ACHN (cell line): ENCODE measurements at regions not wholly inside any gene's neighbourhood (a gene's known extent, or its start where the extent isn't known, plus 50 kb on each side); places are given as distances from the start of the nearest gene placed in this dataset.

Experiments used
- DNase-seq: peaks from one replicate; pipeline ENCODE4 v3.0.0-alpha.2; 2015
- in situ Hi-C: cut with HindIII; loops from 2 replicates; pipeline ENCODE4 v1.10.0; 2017; ENCODE audit warnings: low sequenced_read_pairs, low pct_ligation_motif_present, low pct_unique_long_range_greater_than_20kb

DNA sequence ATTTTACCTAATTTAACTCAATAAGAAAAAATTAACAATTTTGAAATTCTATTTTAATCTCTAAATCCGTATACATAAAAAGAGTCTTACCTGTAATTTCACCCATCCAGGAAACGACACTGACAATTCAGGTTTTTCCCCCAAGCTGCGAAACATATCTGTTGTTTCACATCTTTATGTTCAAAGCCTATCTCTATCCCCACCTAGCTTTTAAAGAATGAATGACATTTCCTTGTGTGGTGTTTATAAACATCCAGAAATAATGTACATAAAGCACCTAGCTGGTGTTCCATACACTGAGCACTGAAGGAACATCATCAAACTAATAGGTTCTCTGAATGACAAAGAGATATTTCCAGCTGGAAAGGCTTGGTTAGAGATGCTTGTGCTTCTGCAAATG, 867.8 kb downstream of the SQOR start:
- peak; percentile 32 for DNase-seq
- in situ Hi-C loops = no loop called here

DNA sequence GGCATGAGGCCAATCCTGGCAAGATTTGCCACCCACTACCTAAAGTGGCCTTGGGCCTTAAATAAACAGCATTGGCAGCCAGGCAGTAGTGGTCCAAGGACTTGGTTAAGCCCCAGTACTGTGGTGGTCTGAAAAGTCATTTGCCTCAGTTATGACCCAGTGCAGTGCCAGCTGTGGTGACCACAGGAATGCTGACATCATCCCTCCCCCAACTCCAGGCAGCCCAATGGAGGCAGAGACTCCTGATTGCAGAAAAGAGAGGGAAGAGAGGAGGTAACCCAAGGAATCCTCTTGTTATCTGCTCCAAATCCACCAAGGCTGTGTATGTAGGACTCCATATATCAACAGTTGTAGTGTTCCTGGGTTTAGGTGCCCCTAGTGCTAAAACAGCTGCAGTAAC, 883.6 kb downstream of the SQOR start:
- in situ Hi-C loops = no loop called here
- no peak for DNase-seq

DNA sequence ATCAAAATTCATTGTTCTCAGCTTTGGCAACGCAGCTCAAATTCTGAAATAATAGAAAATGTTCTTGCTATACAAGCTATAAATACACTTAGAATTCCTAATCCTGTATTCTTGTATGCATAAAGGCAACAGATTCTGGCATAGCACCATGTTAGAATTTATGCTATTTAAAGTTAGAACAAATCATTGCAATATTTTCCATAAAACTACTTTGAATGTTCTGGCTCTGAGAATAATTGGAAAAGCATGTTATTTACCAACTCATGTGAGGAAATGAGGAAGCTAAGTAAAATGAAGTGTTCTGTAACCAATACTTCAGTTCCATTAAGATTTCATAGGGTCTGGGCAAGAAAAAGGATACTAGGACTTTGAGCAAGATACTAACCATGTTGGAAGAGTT, 888.9 kb downstream of the SQOR start:
- DNase-seq = no peak
- in situ Hi-C loops = no loop called here

DNA sequence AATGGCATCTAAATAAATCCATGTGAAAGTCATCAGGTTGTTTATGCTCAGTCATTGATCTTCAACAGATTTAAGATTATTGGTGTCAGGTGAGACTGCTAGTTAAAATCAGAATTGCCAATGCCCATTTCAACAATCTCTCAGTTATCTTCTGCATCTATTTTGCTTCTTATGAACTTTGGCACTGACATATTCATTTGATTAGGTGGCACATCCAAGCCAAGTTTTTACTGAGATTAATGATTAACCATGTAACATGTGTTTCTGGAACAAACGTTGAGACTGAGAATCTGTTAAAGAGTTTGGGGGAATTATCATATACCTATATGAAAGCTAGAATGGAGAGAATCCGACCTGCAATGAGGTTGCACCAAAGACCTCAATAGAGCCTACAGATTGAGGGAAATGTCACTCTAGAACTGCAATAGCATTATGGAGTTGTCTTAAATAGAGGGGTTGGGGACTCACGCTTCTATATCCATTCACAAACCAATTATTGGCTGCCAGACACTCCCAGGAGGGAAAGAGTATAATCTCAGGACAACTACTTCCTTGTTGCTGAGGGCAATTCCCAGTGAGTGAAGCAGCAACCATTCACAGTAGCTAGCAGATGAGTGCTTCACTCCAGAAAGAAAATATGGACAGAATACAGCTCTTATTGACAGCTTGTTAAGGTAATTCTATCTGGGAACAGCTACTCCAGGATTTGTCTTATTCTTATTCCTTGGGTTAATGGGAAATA, 891.3 kb downstream of the SQOR start:
- no peak for DNase-seq
- in situ Hi-C loops = no loop called here

DNA sequence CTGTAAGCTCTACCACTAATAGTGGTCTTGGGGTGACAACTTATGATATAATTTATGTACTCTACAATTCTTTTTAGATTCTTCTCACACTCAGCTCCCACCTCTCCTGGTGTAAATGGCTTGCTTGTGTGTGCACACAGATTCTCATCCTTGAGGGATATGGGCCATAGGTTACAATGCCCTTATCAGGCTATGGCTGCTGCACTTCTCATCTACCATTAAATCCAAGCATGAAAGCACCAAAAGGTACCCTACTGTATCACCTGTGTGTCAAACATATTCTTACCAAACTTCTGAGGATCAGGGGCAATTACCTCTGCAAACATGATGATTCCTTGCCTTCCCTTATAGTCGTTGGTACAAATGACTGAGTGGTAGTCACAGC, 891.9 kb downstream of the SQOR start:
- in situ Hi-C loops = no loop called here
- no peak for DNase-seq

DNA sequence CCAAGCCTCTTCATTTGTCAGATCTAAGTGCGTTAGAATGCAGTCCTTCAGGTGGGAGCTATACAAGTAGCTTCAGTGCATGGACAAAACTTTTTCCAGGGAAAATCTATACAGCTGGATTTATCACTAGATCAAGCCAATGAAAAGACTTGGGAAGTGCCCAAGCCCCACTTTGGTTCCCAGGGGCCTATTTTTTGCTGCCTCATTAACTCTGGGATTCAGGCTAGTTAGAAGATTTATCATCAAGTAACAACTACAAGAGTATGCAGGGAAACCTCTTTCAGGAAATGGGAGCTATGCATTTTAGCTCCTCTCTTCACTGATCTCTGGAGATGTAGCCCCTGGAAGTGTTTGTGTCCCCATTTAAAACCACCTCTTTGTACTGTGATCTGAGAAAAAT, 908.8 kb downstream of the SQOR start:
- no peak for DNase-seq
- in situ Hi-C loops = no loop called here

DNA sequence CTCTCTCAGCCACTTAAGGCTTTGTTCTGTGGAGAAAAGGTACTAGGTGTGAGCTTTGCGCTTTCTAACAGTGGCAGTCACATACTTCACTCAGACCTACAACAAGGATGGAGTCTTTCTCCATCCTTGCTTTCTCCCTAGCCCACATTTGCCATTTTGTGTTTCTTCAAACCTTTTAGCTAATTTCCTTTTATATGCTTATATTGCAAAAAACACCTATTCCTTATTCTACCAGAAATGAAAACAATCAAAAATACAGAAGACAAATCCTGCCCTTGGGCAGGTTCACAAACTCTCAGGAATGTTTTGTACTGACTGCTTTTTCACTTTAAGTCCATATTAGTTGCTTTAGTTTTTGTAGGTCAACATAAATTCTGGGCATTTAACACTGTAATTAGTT, 914.2 kb downstream of the SQOR start:
- in situ Hi-C loops = no loop called here
- DNase-seq = no peak

DNA sequence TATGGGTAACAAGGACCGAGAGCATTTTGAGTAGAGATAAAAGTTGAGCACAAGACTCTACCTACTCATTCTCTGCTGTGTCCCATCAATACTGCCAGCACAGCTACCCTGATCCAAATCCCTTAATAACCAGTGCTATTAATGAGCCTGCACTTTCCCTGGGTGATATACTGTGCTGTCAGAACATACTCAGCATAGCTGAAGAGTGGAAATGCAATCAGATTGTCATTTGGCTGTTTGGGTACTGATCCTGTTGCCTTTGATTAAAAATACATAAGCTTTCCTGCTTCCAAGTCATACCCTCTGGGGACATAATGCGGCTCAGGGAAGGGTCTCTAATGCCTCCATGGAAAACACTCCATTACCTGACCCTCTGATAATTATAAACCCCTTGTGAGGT, 917.5 kb downstream of the SQOR start:
- no peak for DNase-seq
- in situ Hi-C loops = no loop called here

DNA sequence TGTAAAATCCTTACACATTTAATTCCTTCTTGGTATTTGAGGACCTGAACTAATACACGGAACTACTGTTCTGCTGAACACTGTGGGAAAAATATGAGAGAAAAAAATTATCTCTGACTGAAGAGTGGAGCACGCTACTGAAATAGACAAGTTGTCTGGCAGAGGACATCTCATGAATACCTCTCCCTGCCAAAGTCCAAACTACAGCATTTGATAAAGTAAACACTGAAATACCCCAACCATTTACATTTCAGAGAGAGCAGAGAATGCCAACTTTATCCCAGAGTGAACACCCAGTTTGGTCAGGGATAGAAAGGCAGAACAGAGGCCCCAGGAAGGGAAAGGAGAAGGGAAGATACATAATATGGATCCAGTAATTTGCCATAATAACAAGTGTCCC, 920.7 kb downstream of the SQOR start:
- DNase-seq = no peak
- in situ Hi-C loops = no loop called here

DNA sequence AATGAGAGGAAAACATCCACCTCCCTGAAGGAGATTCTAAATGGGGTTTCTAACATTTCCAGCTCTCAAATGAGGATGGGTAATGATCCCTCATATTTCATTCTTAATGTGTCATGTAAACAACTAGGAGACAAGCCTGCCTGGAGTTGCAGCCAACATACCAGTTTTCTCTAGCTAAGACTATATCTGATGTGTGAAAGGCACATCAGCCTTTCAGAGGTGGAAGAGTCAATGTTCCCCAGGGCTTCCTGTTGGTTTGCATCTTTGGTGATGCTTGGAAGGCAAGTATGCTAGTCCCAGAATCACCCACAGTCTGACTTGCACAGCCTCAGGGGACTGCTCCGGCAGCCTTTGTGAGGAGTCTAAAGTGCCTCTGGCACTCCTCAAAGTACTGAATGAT, 921.2 kb downstream of the SQOR start:
- DNase-seq = no peak
- in situ Hi-C loops = no loop called here

DNA sequence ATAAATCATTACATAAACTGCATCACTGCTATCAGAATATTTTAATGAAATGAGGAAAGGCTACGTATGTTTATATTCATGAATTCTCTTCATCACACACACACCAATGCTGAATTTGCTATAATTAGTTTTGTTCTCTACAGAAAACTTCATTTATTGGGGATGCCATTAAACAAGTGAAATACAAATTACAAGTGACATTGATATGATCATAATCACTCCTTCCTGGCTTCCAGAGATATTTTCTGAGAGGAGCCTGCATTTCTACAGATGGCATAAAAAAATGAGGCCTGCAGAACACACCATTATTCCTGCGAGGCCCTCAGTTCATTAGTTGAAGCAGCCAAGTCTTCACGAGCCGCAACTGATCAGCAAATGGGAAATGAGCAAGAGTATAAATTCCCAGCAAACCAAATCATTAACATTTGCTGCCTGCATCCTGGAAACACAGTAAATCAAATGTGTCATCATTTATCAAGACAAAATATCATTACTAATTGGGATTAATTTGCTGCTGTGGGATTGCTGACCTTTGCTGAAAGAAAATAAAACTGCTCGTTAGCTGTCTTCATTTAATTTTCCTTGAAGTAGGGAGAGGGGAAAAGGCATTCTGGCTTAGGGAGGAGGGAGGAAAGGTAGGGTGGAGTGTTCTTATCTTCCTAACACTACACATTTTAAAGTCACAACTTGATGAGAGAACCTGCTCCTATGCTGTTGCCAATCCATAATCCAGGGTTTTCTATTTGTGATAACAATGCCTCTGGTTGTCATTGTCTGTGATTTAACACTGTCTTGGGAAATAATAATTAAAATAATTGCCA, 921.9 kb downstream of the SQOR start:
- in situ Hi-C loops = no loop called here
- no peak for DNase-seq

DNA sequence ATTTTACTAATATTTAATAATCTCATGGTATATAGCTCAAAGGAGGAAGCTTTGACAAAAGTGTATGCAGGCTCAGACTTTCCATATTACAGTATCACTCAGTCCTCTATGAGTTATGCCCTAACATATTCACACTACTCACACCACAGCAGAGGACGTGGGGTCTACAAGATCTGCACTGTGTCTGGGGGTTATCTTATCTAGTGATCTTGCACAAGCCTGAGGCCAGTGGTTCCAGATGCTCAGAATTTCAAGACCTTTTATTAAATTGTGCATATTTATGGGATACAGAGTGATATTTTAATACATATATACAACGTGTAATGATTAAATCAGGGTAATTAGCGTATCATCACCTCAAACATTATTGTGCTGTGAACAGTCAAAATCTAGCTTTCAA, 933.1 kb downstream of the SQOR start:
- in situ Hi-C loops = no loop called here
- DNase-seq = no peak

DNA sequence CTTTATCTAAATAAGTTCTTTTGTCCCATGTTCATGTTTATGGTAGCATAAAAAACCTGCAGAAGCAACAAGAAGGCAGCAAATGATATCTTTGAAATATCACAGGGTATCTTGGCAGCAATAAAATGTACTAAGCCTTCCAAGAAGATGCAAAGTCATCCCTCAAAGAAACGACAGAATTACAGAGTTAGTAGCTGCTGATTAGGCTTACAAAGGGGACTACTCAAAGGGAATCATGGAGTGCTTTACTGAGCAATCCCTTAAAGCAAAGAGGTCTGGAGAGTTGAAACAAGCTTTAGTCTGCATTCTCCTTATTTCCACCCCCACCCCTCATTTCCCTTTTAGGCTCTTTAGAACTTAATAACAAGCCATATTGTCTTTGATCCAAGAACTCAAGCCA, 935.0 kb downstream of the SQOR start:
- no peak for DNase-seq
- in situ Hi-C loops = no loop called here

DNA sequence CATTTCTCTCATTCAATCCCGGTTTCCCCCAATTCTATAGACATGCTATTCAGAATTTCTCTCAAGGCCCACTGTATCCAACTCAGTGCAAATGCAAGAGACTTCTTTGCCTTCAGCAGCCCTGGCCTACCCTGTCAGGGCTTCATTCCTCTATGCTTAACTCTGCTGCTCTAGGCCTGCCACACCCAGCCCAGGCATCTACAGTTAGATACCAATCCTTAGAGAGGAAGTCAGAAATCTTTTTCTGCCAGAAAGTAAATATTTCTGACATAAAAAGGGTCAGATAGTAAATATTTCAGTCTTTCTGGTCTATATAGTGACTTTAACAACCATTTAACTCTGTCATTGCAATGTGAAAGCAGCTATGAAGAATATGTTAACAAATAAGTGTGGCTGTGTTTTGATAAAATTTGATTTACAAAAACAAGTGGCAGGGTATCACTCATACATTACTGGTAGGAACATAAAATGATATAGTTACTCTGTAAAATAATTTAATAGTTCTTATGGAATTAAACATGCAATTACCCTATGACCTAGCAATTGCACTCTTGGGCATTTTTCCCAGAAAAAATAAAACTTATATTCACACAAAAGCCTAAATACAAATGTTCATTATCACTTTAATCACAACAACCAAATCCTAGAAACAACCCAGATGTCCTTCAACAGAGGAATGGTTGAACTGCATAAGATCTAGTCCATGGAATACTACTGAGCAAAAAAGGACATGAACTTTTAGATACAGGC, 942.0 kb downstream of the SQOR start:
- in situ Hi-C loops = no loop called here

DNA sequence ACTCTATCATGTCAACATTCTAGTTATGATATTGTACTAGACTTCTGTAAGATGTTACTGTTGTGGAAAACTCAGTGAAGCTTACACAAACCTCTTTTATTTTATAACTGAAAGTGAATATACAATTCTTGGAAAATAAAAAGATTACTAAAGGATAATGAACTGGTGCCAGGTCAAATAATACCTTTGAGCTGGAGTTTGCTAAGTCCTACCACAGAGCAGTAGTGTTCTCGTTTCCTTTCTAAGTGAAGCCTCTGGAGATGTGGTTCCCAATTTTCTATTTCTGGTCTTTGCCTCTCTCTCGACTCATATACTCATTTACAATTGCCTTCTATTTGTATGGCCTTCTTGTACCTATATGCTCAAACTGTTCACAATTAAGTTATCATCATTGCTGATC, 942.9 kb downstream of the SQOR start:
- no peak for DNase-seq
- in situ Hi-C loops = no loop called here

More for the DNA sequence above, 942.0 kb downstream of the SQOR start:
- no peak for DNase-seq

DNA sequence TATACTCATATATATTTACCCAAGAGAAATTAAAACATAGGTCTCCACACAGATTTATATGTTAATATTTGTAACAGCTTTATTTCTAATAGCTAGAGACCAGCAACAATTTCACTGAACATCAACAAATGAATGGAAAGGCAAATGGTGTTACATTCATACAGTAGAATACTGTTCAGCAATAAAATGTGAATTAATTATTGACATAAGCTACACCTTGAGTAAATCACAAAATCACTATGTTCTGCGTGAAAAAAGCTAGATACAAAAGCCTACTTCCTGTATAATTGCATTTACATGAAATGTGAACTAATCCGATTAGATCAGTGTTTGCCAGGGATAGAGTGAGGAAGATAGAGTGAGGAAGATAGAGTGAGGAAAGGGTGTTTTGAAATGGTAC, 945.7 kb downstream of the SQOR start:
- in situ Hi-C loops = no loop called here
- no peak for DNase-seq

DNA sequence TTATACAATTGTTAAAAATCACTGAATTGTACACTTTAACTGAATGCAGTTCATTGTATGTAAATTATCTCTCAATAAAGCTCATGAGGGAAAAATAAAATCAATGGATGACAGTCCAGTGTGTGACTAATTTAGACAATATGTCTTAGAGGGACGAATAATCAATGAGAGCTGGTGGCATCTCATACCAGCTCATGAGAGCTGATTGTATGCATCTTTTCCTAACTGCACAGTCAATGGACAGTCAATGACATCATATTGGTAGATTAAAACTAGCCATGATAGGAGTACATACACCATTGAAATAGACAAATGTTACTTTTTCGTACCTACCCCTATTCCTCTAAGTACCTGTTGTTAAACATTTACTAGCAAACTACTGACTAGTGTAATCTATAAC, 946.1 kb downstream of the SQOR start:
- DNase-seq = no peak
- in situ Hi-C loops = no loop called here

DNA sequence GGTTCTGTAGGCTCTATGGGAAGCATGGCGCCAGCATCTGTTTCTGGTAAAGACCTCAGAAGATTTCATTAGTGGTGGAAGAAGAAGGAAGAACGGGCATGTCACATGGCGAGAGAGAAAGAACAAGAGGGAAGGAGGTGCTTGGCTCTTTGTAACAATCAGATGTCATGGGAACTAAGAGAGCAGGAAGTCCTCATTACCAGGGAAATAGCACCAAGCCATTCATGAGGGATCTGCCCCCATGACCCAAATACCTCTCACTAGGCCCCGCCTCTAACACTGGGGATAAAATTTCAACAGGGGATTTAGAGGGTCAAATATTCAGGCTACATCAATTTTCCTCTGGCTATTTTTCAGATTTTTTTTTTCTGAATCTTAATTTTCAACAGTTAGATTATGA, 954.3 kb downstream of the SQOR start:
- in situ Hi-C loops = no loop called here
- DNase-seq = no peak

DNA sequence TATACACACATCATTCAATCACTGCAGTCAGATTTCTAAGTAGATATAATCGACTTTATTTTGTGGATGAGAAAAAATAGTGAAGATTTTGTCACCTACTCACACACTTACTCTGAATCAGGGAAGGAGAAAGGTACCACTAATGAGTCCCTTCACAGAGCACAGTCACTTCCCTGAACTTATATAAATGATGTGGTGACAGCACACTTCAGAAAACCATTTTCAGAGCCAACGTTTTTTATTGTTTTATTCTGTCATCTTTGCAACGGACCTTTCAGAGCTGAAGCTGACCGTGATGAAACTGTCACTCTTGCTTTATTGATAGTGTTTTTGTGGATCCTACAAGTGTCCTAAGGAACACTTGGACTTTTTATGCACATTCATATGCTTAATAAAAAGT, 956.6 kb downstream of the SQOR start:
- in situ Hi-C loops = no loop called here
- no peak for DNase-seq

DNA sequence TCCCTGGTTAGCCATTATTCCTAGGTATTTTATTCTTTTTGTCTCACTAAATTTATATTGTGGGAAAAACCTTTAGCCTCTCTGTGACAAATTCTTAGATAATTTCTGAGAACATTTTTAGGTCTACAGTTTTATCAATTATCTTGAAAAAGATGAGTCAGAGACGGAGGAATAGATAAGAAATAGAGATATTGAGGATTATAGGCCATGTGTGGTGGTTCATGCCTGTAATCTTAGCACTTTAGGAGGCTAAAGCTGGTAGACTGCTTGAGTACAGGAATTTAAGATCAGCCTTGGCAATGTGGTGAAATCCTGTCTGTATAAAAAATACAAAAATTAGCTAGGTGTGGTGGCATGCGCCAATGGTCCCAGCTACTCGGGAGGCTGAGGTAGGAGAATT, 960.2 kb downstream of the SQOR start:
- in situ Hi-C loops = no loop called here
- no peak for DNase-seq
